COLO668 (cell line): ENCODE measurements at regions not wholly inside any gene's neighbourhood (a gene's known extent, or its start where the extent isn't known, plus 50 kb on each side); places are given as distances from the start of the nearest gene placed in this dataset.

Experiments
- DNase-seq: peaks from one replicate; lab custom pipeline; 2025; ENCODE audit not compliant: unreplicated experiment; lab: John Stamatoyannopoulos, UW

GRCh38 chr5:3344671-3345070 is 251.0 kb upstream of the IRX1 start:
- no peak for DNase-seq

DNA sequence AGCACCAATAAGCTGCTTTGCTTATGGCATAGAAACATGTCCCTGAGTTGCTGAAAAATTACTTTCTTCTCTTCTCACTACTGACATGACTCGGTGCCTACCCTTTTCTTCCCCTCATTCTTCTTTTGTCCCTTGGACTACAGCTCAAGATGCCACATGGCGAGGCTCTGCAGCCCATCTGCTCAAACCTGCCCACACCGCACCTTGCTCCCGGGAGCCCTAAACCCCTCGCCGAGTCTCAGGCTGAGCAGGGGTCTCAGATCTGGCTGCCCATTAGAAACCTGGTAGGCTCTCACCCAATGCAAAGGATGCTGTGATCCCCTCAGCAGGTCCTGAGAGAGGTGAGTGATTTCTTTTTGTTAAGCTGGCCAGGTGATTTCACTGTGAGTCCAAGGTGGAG is 251.7 kb upstream of the IRX1 start:
- no peak for DNase-seq

- DNase-seq = no peak
Observed at GRCh38 chr5:3343211-3343610, 252.4 kb upstream of the IRX1 start.

- DNase-seq = no peak
Observed at GRCh38 chr5:3342271-3343100, 253.1 kb upstream of the IRX1 start.

GRCh38 chr5:3341446-3342240 is 254.0 kb upstream of the IRX1 start:
- DNase-seq = no peak

GRCh38 chr5:3340471-3340870 is 255.2 kb upstream of the IRX1 start:
- no peak for DNase-seq

DNA sequence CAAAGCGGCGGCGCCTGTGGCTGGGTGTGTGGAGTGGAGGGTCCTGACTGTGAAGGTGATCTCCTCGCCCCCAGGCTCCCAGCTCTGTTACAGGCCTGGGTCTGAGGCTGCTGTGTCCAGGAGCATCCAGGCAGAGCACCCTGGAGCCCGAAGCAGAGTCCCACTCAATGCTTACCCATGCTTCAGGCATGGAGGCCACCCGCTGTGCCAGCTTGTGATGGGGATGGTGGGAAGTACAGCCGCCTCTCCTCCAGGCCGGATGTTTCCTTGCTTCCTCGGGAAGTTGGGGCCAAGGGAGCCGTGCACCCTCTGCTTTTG is 255.9 kb upstream of the IRX1 start:
- no peak for DNase-seq

DNA sequence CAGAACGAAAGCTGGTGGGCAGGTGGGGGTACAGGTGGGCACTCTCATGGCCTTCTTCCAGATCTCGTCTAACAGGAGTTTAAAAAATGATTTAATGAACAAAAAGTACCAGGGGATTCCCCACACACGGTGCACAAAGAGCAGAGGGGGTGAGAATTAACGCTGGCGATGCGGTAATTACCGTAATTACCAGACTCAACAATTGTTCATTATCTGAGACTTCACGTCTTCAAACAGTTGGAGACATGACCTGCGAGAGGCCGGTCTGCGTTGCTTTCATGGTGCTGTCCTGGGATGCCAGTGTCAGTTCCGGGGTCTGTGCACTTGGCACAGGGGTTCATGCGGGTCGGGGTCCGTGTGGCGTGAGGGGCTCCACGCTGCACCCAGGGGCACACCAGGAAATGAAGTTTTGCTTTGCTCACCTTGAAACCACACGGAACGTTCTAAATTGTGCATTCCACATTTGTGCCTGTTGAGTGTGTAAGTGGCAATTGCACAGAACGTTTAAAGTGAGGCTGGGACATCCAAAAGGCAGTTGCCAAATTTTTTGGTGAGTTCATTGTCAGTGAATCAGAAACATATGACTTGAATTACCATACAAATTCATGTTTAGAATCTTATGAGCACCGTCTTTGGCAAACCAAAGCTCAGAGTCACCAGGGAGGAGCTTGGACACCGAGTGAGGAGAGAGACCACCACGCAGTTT is 256.4 kb upstream of the IRX1 start:
- DNase-seq = no peak

DNA sequence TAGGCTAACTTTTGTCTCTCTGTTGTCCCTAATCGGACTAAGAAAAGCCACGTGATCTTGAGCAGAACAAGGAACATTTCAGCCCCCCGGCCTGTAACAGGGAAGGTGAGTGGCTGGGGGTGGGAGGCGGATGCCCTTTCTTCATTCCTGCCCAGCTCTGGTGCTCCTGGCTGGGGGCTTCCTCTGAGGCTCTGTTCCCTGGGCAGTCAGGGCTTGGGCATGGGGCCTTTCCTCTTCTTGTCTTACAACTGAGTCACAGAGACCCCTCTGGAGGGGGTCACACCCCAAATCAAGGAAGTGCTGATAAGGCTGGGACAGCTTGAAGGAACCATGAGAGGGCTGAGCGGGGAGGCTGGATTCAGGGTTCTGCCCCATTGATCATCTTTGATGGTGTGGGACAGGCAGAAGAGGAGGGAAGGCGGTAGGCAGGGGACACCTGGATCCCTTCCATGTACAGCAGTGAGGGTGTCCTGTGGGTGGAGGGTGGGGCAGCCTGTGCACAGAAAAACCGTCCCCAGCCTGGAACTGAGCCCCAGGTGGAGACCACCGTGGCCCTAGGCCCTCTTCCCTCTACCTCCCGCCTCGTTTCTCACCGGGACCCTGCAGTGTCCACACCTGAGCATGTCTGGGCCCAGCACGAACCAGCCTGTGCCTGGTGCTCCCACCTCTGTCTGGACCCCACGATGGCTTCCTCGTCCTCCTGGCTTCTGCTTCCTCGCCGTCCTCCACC is 257.7 kb upstream of the IRX1 start:
- no peak for DNase-seq

DNA sequence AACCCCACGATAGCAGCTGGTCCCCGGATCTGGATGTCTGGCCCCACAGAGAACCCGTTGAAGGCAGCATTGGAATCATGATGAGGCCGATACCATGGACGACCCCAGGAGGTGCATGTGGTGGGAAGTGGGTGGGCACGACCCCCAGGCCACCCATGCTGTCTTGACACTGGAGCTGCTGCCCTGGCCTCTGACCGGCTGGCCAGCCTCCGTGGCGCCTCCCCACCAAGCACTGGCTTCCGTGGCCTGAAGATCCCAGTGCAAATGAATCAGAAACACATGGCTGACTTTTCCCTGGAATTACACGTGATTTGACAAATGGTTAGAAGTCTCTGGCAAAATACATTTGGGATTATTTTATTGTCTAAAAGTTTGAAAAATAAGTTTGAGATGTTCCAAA is 259.0 kb upstream of the IRX1 start:
- no peak for DNase-seq

DNA sequence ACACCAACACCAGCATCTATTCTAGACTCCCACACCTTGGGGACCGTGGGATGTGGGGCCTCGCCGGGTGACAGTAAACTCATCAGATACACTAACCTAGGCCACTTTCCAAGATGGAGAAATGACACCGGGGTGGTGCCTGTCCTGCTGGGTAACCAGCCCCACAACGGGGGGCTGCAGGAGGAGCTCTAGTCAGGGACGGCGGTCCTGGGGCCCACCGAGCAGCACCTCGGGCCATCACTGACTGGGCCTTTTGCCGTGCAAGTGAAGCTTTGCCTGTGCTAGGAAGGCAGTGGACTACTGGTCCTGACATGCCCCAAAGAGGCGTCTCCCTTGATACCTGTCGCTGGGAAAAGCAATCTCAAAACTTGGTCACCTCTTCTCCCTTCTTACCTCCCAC is 260.3 kb upstream of the IRX1 start:
- no peak for DNase-seq

DNA sequence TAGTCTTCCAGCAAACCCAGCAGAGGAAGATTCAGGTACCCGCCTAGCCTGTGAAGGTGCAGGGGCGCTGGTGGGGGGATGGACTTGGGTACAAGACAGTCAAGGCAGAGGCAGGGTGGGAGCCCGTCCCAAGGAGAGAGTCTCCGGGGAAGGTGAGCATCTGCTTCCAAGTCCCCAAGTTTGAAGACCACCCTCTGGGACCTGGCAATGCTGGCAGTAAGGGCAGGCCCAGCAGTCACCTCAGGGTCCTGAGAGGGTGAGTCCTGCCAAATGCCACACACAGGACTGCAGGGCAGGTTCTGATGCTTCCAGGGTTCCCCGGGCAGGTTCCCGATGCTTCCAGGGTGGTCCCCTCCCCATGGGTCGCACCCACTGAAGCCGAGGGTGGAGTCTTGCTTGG is 261.8 kb upstream of the IRX1 start:
- no peak for DNase-seq

GRCh38 chr5:3333105-3333504 is 262.5 kb upstream of the IRX1 start:
- DNase-seq = no peak

DNA sequence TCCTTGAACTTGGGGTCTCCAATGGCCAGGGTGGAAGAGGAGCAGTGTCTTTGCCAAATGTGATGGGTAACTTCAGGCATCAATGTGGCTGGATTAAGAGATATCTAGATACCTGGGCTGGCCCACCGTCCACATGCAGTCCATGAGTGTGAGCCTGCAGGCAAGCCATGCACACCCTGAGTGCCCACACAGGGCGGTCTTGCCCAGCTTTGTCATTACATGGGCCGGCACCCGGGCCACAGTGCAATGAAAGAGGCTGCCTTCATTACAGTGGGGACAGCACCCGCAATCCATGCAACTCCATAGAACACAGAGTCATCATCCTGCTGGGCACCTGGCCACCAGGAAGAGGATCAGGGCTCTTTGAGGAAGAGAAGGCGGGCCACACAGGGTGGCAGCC is 263.8 kb upstream of the IRX1 start:
- no peak for DNase-seq

- no peak for DNase-seq
Observed at GRCh38 chr5:3330442-3330841, 265.2 kb upstream of the IRX1 start.

GRCh38 chr5:3329427-3329826 is 266.2 kb upstream of the IRX1 start:
- DNase-seq = no peak

GRCh38 chr5:3326841-3327232 is 268.8 kb upstream of the IRX1 start:
- DNase-seq = no peak

DNA sequence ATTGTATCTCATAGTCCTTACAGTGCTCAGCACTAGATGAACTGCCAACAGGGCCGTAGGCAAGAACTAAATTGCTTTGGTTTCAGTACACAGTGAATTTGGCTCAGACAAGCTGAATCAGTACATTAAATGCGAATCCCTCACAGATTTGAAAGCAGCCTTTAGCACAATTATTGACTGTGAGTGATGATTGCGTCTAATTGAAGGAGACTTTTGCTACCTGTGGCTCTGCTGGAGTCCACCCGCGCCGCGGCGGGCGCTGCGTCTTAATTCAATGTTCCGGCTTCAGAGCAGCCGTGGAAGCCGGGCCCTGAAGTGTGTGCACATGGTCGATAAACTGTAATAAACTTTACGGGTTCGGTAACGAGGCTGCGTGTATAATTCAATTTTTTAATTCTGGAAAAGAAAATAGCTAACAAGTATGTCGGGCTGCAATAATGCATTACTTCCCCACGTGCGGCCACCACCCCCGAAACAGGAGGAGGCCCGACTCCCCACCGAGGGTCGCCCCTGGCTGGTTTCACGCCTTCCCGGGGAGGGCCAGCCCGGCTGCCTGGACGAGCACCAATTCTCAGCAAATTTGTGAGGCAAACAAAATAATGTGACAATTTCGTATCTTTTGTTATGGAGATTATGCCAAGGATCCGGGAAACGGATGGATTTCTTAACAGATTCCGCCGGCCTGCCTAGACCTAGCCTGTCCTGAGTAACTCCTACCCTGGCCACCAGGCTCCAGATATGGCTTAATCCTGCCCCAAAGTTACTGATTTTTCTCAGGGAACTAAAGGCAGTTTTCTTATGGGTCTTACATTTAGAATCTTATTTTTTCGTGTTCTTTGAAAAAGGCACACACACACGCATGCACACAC is 269.4 kb upstream of the IRX1 start:
- DNase-seq = no peak

- no peak for DNase-seq
Observed at GRCh38 chr5:3325201-3325971, 270.2 kb upstream of the IRX1 start.
